RCC 7860 (cell line): ENCODE measurements at regions not wholly inside any gene's neighbourhood (a gene's known extent, or its start where the extent isn't known, plus 50 kb on each side); places are given as distances from the start of the nearest gene placed in this dataset.
"Not testable (repeated sequence)": the region's sequence is repeated elsewhere in the genome, so short reads cannot be mapped to it uniquely, and the experiment has no call there.

Experiments
- DNase-seq: peaks from one replicate; pipeline ENCODE4 v3.0.0-alpha.2; 2015; ENCODE audit warnings: low spot score
- FAIRE-seq: peaks from 2 replicates; lab custom pipeline; 2012; peaks lifted over from hg19 to GRCh38; lab: Jason Lieb, UNC

GRCh38 chr5:106648401-106648800, 1022.3 kb downstream of the EFNA5 start:
- DNase-seq (no peak), FAIRE-seq (no peak)

- FAIRE-seq: no peak
- no peak for DNase-seq
Observed at GRCh38 chr5:106646106-106646505, 1024.6 kb downstream of the EFNA5 start.

GRCh38 chr5:106640511-106640910, 1030.2 kb downstream of the EFNA5 start:
- DNase-seq (no peak), FAIRE-seq (no peak)

- FAIRE-seq: no peak
Observed at GRCh38 chr5:106639488-106639887, 1031.2 kb downstream of the EFNA5 start.

GRCh38 chr5:106637275-106637674, 1033.5 kb downstream of the EFNA5 start:
- FAIRE-seq (no peak), DNase-seq (no peak)

More at GRCh38 chr5:106639488-106639887, 1031.2 kb downstream of the EFNA5 start:
- DNase-seq: no peak

GRCh38 chr5:106634375-106634774, 1036.4 kb downstream of the EFNA5 start:
- DNase-seq (no peak), FAIRE-seq (no peak)

- FAIRE-seq: no peak
- no peak for DNase-seq
Observed at GRCh38 chr5:106633825-106634224, 1036.9 kb downstream of the EFNA5 start.

GRCh38 chr5:106628456-106628855, 1042.3 kb downstream of the EFNA5 start:
- FAIRE-seq, DNase-seq: not testable (repeated sequence)

- FAIRE-seq (no peak), DNase-seq (no peak)
Observed at GRCh38 chr5:106610041-106610440, 1060.7 kb downstream of the EFNA5 start.

- FAIRE-seq: no peak
- no peak for DNase-seq
Observed at GRCh38 chr5:106601620-106602019, 1069.1 kb downstream of the EFNA5 start.

- DNase-seq: no peak
Observed at GRCh38 chr5:106600803-106601202, 1069.9 kb downstream of the EFNA5 start.

GRCh38 chr5:106595864-106596263, 1074.9 kb downstream of the EFNA5 start:
- FAIRE-seq (no peak), DNase-seq (no peak)

More at GRCh38 chr5:106600803-106601202, 1069.9 kb downstream of the EFNA5 start:
- no peak for FAIRE-seq

- DNase-seq (no peak), FAIRE-seq (no peak)
Observed at GRCh38 chr5:106584268-106584667, 1086.5 kb downstream of the EFNA5 start.

GRCh38 chr5:106578736-106579135, 1092.0 kb downstream of the EFNA5 start:
- DNase-seq (no peak), FAIRE-seq (no peak)

- FAIRE-seq: no peak
Observed at GRCh38 chr5:106574820-106575219, 1095.9 kb downstream of the EFNA5 start.

GRCh38 chr5:106566031-106566430, 1104.7 kb downstream of the EFNA5 start:
- FAIRE-seq: no peak
- DNase-seq: no peak

More at GRCh38 chr5:106574820-106575219, 1095.9 kb downstream of the EFNA5 start:
- DNase-seq: no peak

GRCh38 chr5:106545325-106545724, 1125.4 kb downstream of the EFNA5 start:
- DNase-seq (peak; percentile 41), FAIRE-seq (no peak)

- FAIRE-seq (no peak), DNase-seq (no peak)
Observed at GRCh38 chr5:106543330-106543729, 1127.4 kb downstream of the EFNA5 start.

GRCh38 chr5:106530150-106530549, 1140.6 kb downstream of the EFNA5 start:
- DNase-seq: no peak
- no peak for FAIRE-seq

GRCh38 chr5:106525438-106525837, 1145.3 kb downstream of the EFNA5 start:
- DNase-seq: no peak

GRCh38 chr5:106523852-106524251, 1146.9 kb downstream of the EFNA5 start:
- FAIRE-seq: no peak
- no peak for DNase-seq

More at GRCh38 chr5:106525438-106525837, 1145.3 kb downstream of the EFNA5 start:
- FAIRE-seq: no peak

- FAIRE-seq (no peak), DNase-seq (no peak)
Observed at GRCh38 chr5:106522296-106522695, 1148.4 kb downstream of the EFNA5 start.

- DNase-seq (peak; percentile 77), FAIRE-seq (peak; percentile 94)
Observed at GRCh38 chr5:106521701-106522100, 1149.0 kb downstream of the EFNA5 start.
